Colon (tissue), 2 donors: ENCODE measurements at regions not wholly inside any gene's neighbourhood (a gene's known extent, or its start where the extent isn't known, plus 50 kb on each side); places are given as distances from the start of the nearest gene placed in this dataset.

Experiments
- FAIRE-seq: peaks from 2 replicates; lab custom pipeline; 2012; peaks lifted over from hg19 to GRCh38; lab: Jason Lieb, UNC
- donor health status: control.
- donor health status: control.

- no peak for FAIRE-seq
Measured at GRCh38 chr2:217294818-217295217, 435.0 kb upstream of the TNP1 start.

GRCh38 chr2:217294211-217294610, 434.3 kb upstream of the TNP1 start:
- FAIRE-seq, result no peak

- no peak for FAIRE-seq
Measured at GRCh38 chr2:217293607-217294006, 433.7 kb upstream of the TNP1 start.

GRCh38 chr2:217293046-217293445, 433.2 kb upstream of the TNP1 start:
- no peak for FAIRE-seq

GRCh38 chr2:217291259-217291658, 431.4 kb upstream of the TNP1 start:
- no peak for FAIRE-seq

- FAIRE-seq, result no peak
Measured at GRCh38 chr2:217290467-217290866, 430.6 kb upstream of the TNP1 start.

- FAIRE-seq, result no peak
Measured at GRCh38 chr2:217289907-217290280, 430.0 kb upstream of the TNP1 start.

GRCh38 chr2:217289177-217289906, 429.5 kb upstream of the TNP1 start:
- FAIRE-seq, result no peak

- no peak for FAIRE-seq
Measured at GRCh38 chr2:217288472-217289063, 428.7 kb upstream of the TNP1 start.

GRCh38 chr2:217286833-217287232, 427.0 kb upstream of the TNP1 start:
- FAIRE-seq, result no peak

GRCh38 chr2:217285926-217286325, 426.1 kb upstream of the TNP1 start:
- FAIRE-seq, result no peak

- FAIRE-seq, result no peak
Measured at GRCh38 chr2:217283460-217283859, 423.6 kb upstream of the TNP1 start.

- no peak for FAIRE-seq
Measured at GRCh38 chr2:217282531-217282930, 422.7 kb upstream of the TNP1 start.

GRCh38 chr2:217279556-217279955, 419.7 kb upstream of the TNP1 start:
- FAIRE-seq, result no peak

GRCh38 chr2:217279140-217279539, 419.3 kb upstream of the TNP1 start:
- FAIRE-seq, result no peak

- FAIRE-seq, result no peak
Measured at GRCh38 chr2:217277646-217278398, 418.0 kb upstream of the TNP1 start.

- no peak for FAIRE-seq
Measured at GRCh38 chr2:217276433-217276832, 416.6 kb upstream of the TNP1 start.

GRCh38 chr2:217275091-217275490, 415.2 kb upstream of the TNP1 start:
- FAIRE-seq, result no peak

- no peak for FAIRE-seq
Measured at GRCh38 chr2:217274578-217274977, 414.7 kb upstream of the TNP1 start.

- FAIRE-seq, result no peak
Measured at GRCh38 chr2:217273851-217274250, 414.0 kb upstream of the TNP1 start.

- no peak for FAIRE-seq
Measured at GRCh38 chr2:217273162-217273561, 413.3 kb upstream of the TNP1 start.

- FAIRE-seq, result no peak
Measured at GRCh38 chr2:217271813-217272212, 411.9 kb upstream of the TNP1 start.

- FAIRE-seq, result no peak
Measured at GRCh38 chr2:217270485-217271121, 410.7 kb upstream of the TNP1 start.
